ENCODE measurements at regions not wholly inside any gene's neighbourhood (a gene's known extent, or its start where the extent isn't known, plus 50 kb on each side); places are given as distances from the start of the nearest gene placed in this dataset.
"Not testable (repeated sequence)": the region's sequence is repeated elsewhere in the genome, so short reads cannot be mapped to it uniquely, and the experiment has no call there.

DNA sequence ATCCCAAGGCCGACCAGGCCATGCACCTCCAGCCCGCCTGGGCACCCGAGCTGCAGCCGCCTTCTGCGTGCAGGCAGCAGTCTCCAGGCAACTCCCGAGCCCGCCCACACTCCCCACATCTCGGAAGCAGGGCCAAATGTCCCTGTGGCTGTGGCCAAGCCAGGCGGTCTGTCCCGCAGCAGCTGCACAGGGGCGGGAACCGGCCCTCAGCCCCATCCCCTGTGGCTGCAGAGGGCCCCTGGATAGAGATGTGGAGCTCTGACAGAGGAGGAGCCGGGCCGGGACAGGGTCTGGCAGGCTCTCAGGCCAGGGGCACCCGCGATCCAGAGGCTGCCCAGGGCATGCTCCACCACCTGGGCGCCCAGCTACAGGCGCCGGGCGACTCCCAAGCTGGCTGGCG lies 3698.6 kb upstream of the OR11H1 start:
- TF ChIP-seq, protein P1, sequence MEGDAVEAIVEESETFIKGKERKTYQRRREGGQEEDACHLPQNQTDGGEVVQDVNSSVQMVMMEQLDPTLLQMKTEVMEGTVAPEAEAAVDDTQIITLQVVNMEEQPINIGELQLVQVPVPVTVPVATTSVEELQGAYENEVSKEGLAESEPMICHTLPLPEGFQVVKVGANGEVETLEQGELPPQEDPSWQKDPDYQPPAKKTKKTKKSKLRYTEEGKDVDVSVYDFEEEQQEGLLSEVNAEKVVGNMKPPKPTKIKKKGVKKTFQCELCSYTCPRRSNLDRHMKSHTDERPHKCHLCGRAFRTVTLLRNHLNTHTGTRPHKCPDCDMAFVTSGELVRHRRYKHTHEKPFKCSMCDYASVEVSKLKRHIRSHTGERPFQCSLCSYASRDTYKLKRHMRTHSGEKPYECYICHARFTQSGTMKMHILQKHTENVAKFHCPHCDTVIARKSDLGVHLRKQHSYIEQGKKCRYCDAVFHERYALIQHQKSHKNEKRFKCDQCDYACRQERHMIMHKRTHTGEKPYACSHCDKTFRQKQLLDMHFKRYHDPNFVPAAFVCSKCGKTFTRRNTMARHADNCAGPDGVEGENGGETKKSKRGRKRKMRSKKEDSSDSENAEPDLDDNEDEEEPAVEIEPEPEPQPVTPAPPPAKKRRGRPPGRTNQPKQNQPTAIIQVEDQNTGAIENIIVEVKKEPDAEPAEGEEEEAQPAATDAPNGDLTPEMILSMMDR (IDR thresholded peaks at IDR 0.05): not testable (repeated sequence)
- TF ChIP-seq EP300 (IDR thresholded peaks at IDR 0.05); POLR2A (IDR thresholded peaks at IDR 0.05; ENCODE audit: low read depth): not testable (repeated sequence)
